ENCODE measurements at regions not wholly inside any gene's neighbourhood (a gene's known extent, or its start where the extent isn't known, plus 50 kb on each side); places are given as distances from the start of the nearest gene placed in this dataset.
"Not testable (repeated sequence)": the region's sequence is repeated elsewhere in the genome, so short reads cannot be mapped to it uniquely, and the experiment has no call there.

- Histone ChIP-seq H3K27me3 (ENCODE audit: control insufficient read depth, insufficient read depth, low read length) (no peaks in the 10 kb centered on the region), H3K4me3 (ENCODE audit: insufficient read depth, low read depth, low read length) (no peak overlapping the region), H3K36me3 (replicated peaks; ENCODE audit: control insufficient read depth, insufficient read depth, low read length) (peaks cover 3% of the 10 kb centered on the region)
- no peak for DNase-seq
These were observed 301.9 kb downstream of the RASEF start for GRCh38 chr9:82761027-82761426.

GRCh38 chr9:82761956-82762355, 301.0 kb downstream of the RASEF start:
- no peak overlapping the region for H3K4me3 ChIP-seq (ENCODE audit: insufficient read depth, low read depth, low read length)
- no peaks in the 10 kb centered on the region for H3K27me3 ChIP-seq (ENCODE audit: control insufficient read depth, insufficient read depth, low read length)
- DNase-seq: no peak
- H3K36me3 ChIP-seq (replicated peaks; ENCODE audit: control insufficient read depth, insufficient read depth, low read length): peaks cover 3% of the 10 kb centered on the region

DNA sequence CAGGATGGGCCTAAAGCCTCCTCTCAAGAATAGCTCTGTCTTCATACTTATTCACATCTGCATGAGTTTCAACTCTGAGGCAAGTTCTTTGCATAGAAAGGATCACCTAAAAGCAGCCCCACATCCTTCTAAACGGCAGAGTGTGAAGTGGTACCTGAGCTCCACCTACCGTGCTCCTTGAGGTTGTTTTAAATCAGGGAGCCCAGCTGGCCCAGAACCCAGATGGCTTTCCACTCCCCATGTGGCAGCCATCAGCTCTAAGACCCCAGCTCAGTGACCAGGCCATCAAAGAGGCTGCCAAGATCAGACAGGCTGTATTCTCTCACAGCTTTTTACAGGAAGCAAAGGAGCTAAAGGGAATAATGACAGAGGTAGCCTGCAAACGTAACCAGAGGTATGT, 299.3 kb downstream of the RASEF start:
- peak; percentile 55 for DNase-seq
- no peaks in the 10 kb centered on the region for H3K27me3 ChIP-seq (ENCODE audit: control insufficient read depth, insufficient read depth, low read length)
- H3K4me3 ChIP-seq (ENCODE audit: insufficient read depth, low read depth, low read length): no peak overlapping the region
- no peaks in the 10 kb centered on the region; the same call in none of the 2 replicates for H3K36me3 ChIP-seq (replicated peaks; ENCODE audit: control insufficient read depth, insufficient read depth, low read length)

DNA sequence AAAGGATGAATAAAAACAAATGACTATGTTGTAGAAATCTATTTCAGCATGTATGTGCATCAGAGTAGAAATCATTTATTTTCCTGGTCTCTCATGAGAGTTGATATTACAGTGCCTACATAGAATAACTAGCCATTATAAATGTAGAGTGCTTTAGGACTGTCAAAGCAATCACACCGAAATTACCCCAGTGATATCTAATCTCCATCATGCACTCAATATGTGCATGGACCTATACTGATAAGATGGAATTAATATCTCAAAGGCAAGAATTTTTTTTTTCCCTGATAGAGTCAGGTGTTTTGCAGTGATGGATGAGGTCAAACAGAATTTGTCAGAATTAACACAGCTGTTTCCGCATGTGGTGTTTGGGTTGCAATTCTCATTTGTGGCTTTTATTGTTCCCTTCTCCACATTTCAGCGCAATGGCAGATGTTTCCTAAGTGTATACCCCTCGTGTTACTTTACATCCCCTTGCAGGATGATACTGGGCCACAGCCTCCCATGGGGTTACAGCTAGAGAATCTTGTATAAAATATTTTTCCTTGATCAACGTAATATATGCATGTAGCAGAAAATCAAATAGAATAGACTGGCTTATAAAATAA, 298.8 kb downstream of the RASEF start:
- DNase-seq: no peak
- H3K4me3 ChIP-seq (ENCODE audit: insufficient read depth, low read depth, low read length): no peak overlapping the region
- H3K36me3 ChIP-seq (replicated peaks; ENCODE audit: control insufficient read depth, insufficient read depth, low read length): no peaks in the 10 kb centered on the region; the same call in none of the 2 replicates
- H3K27me3 ChIP-seq (ENCODE audit: control insufficient read depth, insufficient read depth, low read length): no peaks in the 10 kb centered on the region

- not testable (repeated sequence) for DNase-seq; H3K36me3 ChIP-seq (replicated peaks; ENCODE audit: control insufficient read depth, insufficient read depth, low read length); H3K27me3 ChIP-seq (ENCODE audit: control insufficient read depth, insufficient read depth, low read length); H3K4me3 ChIP-seq (ENCODE audit: insufficient read depth, low read depth, low read length)
These were observed 288.2 kb downstream of the RASEF start for GRCh38 chr9:82774707-82775231.

DNA sequence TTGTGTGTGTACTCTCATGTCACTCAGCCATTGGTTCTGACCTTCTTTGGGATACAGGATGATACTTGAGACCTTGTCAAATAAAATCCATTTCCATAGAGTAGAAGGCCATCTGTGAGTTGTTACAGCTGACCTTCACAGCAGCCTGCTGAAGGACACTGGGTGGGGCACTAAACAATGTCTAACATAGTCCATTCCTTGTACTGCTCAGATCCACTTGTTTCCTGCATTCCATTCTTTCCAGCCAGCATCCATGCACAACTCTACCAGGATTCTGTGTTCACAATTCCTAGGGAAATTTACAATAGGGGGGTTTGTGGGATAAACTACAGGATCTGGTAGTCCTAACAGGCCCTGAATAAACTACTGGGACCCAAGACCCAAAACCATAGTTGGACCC, 286.4 kb downstream of the RASEF start:
- Histone ChIP-seq H3K36me3 (replicated peaks; ENCODE audit: control insufficient read depth, insufficient read depth, low read length) (peaks cover 4% of the 10 kb centered on the region), H3K4me3 (ENCODE audit: insufficient read depth, low read depth, low read length) (no peak overlapping the region), H3K27me3 (ENCODE audit: control insufficient read depth, insufficient read depth, low read length) (no peaks in the 10 kb centered on the region)
- DNase-seq: no peak

DNA sequence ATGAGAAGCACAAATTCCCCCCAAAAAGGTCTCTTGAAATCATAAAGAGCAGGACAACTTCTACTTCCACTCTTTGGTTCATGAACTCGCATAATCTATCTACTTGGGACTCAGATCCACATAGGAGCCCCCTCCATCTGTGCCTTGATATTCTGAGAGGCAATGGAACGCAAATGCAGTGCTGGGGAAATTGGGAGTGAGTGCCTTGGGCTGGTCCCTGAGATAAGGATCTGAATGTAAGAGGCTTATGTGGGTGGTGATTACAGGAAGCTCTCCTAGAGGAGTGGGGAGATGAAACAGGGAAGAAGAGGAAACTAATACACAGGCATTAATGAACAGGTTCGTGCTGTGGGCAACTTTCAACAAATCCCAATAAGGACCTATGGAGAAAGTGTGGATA, 285.6 kb downstream of the RASEF start:
- H3K27me3 ChIP-seq (ENCODE audit: control insufficient read depth, insufficient read depth, low read length): no peaks in the 10 kb centered on the region
- peaks cover 4% of the 10 kb centered on the region for H3K36me3 ChIP-seq (replicated peaks; ENCODE audit: control insufficient read depth, insufficient read depth, low read length)
- no peak for DNase-seq
- H3K4me3 ChIP-seq (ENCODE audit: insufficient read depth, low read depth, low read length): no peak overlapping the region

GRCh38 chr9:82778923-82779322, 284.0 kb downstream of the RASEF start:
- H3K36me3 ChIP-seq (replicated peaks; ENCODE audit: control insufficient read depth, insufficient read depth, low read length); H3K27me3 ChIP-seq (ENCODE audit: control insufficient read depth, insufficient read depth, low read length); DNase-seq; H3K4me3 ChIP-seq (ENCODE audit: insufficient read depth, low read depth, low read length): not testable (repeated sequence)

GRCh38 chr9:82780017-82780416, 282.9 kb downstream of the RASEF start:
- H3K36me3 ChIP-seq (replicated peaks; ENCODE audit: control insufficient read depth, insufficient read depth, low read length): peaks cover 4% of the 10 kb centered on the region
- no peak for DNase-seq
- no peak overlapping the region for H3K4me3 ChIP-seq (ENCODE audit: insufficient read depth, low read depth, low read length)
- no peaks in the 10 kb centered on the region for H3K27me3 ChIP-seq (ENCODE audit: control insufficient read depth, insufficient read depth, low read length)

DNA sequence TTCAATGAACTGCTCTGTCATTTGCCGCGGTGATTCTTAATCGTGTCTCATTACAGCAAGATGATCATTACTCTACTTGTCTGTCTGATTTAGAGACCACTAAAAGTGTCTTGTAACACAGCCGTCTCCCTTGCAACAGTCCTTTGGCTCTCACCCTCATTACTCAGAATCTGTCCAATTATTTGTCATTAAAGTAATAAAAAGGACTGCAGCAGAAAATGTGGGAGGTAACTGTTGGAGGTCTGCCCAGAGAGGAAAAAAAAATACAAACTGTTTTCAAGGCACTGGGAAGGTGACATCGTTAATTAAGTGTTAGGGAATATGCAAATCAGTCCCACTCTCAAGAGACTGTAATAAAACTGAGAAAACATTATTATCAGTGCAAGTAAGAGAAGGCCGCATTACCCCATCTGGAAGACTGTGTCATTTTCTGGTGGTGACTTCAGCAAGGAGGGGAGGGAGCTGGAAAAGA, 281.0 kb downstream of the RASEF start:
- H3K4me3 ChIP-seq (ENCODE audit: insufficient read depth, low read depth, low read length): no peak overlapping the region
- DNase-seq: no peak

GRCh38 chr9:82783045-82783444, 279.9 kb downstream of the RASEF start:
- no peak overlapping the region for H3K4me3 ChIP-seq (ENCODE audit: insufficient read depth, low read depth, low read length)
- DNase-seq: no peak
- no peaks in the 10 kb centered on the region for H3K27me3 ChIP-seq (ENCODE audit: control insufficient read depth, insufficient read depth, low read length)
- peaks cover 4% of the 10 kb centered on the region for H3K36me3 ChIP-seq (replicated peaks; ENCODE audit: control insufficient read depth, insufficient read depth, low read length)

More for the DNA sequence above, 281.0 kb downstream of the RASEF start:
- H3K36me3 ChIP-seq (replicated peaks; ENCODE audit: control insufficient read depth, insufficient read depth, low read length): peaks cover 4% of the 10 kb centered on the region
- H3K27me3 ChIP-seq (ENCODE audit: control insufficient read depth, insufficient read depth, low read length): no peaks in the 10 kb centered on the region

DNA sequence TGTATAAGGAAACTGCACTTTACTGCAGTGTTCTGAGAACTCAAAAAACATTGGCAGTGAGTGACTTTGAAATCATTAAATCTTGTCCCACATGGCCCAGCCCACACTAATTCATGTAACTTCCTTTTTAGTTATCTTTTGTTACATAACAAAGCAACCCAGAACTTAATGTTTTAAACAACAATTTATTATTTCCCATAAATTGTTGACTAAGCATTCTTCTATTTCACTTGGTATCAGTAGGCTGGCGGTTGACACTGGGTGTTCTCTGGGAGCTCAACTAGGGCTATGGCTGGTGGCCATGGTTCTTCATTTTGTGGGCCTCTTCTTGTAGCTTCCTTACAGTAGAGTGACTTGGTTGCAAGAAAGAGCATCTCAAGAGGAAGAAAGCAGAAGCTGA, 278.4 kb downstream of the RASEF start:
- no peak for DNase-seq
- Histone ChIP-seq H3K36me3 (replicated peaks; ENCODE audit: control insufficient read depth, insufficient read depth, low read length) (peaks cover 7% of the 10 kb centered on the region), H3K4me3 (ENCODE audit: insufficient read depth, low read depth, low read length) (no peak overlapping the region), H3K27me3 (ENCODE audit: control insufficient read depth, insufficient read depth, low read length) (no peaks in the 10 kb centered on the region)

DNA sequence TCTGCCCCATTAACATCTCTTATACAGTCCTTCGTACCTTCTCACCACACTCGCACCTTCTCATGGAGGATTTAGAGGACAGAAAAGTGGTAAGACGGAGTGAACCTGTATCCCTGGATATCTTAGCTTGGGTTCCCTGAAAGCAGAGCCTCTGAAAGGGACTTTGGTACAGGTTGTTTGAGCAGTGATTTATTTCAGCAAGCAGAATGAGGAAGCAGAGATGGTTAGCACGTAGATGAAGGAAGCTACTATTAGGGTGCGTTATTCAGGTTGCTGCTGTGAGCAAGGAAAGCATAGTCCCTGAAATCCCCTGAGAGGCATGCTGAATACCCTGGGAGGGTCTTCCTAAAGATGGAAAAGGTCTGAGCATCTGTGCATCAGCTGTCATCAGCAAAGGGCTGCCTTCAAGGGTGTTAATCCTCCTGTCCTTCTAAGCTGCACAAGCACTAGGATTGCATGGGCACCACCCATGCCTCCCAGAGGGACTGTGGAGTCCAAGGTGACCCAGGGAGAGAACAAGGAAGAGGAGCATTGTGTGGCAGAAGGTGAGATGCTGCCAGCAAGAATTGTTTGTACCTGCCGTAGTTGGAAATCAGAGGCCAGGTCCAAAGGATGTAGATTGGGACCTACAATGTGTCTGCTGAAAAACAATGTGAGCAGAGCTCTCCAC, 273.7 kb downstream of the RASEF start:
- Histone ChIP-seq H3K27me3 (ENCODE audit: control insufficient read depth, insufficient read depth, low read length) (no peaks in the 10 kb centered on the region), H3K36me3 (replicated peaks; ENCODE audit: control insufficient read depth, insufficient read depth, low read length) (peaks cover 4% of the 10 kb centered on the region), H3K4me3 (ENCODE audit: insufficient read depth, low read depth, low read length) (no peak overlapping the region)
- DNase-seq: no peak

- DNase-seq: no peak
- Histone ChIP-seq H3K36me3 (replicated peaks; ENCODE audit: control insufficient read depth, insufficient read depth, low read length) (peaks cover 4% of the 10 kb centered on the region), H3K27me3 (ENCODE audit: control insufficient read depth, insufficient read depth, low read length) (no peaks in the 10 kb centered on the region), H3K4me3 (ENCODE audit: insufficient read depth, low read depth, low read length) (no peak overlapping the region)
These were observed 272.1 kb downstream of the RASEF start for GRCh38 chr9:82790875-82791274.

DNA sequence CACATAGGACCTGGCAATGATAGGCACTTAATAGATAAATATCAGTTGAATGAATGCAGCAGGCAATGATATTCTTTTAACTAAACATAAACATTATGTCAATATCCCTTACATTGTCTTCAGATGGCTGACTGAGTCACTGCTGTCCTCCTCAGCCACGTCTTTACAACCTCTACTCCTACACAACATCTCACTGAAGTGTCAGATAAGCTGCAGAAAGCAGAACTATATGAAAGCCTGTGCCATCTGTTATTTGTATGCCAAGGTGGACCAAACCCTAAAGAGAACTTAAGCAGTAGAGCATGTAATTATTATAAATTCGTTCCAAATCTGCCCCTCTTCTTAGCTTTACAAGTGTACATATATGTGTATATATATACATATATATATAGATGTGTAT, 271.2 kb downstream of the RASEF start:
- no peak for DNase-seq

More for the DNA sequence above, 271.2 kb downstream of the RASEF start:
- Histone ChIP-seq H3K36me3 (replicated peaks; ENCODE audit: control insufficient read depth, insufficient read depth, low read length) (peaks cover 4% of the 10 kb centered on the region), H3K27me3 (ENCODE audit: control insufficient read depth, insufficient read depth, low read length) (no peaks in the 10 kb centered on the region), H3K4me3 (ENCODE audit: insufficient read depth, low read depth, low read length) (no peak overlapping the region)
